Panc1 (cell line): ENCODE measurements at regions not wholly inside any gene's neighbourhood (a gene's known extent, or its start where the extent isn't known, plus 50 kb on each side); places are given as distances from the start of the nearest gene placed in this dataset.

ENCODE experiments used
- ATAC-seq: fragments of 200-7000 bp; cut with Tn5 transposase; 2 replicates; pipeline ENCODE4 v1.9.1; 2020; ENCODE audit warnings: mild to moderate bottlenecking, moderate library complexity
- BruUV-seq: library from RNA; stranded (reverse); fragments of 400-500 nt; replicated peaks from 2 replicates; lab custom pipeline; 2021; lab: Mats Ljungman, UMichigan
- CTCF ChIA-PET: fragments of 300-600 bp; sonication (Branson Sonifier 250); formaldehyde crosslinking; loops from one replicate; lab custom pipeline; 2022; ENCODE audit warnings: antibody characterized with exemption; lab: Charles Lee
- POLR2A ChIA-PET: fragments of 300-600 bp; sonication (Branson Sonifier 250); formaldehyde crosslinking; loops from one replicate; lab custom pipeline; 2022; ENCODE audit warnings: antibody characterized with exemption; lab: Charles Lee
- DNase-seq: peaks from one replicate; pipeline ENCODE4 v3.0.0-alpha.2; 2010; ENCODE audit warnings: low read depth, low spot score
- H3K27ac ChIP-seq: 2 replicates; pipeline ENCODE4 v1.5.1; 2011; ENCODE audit warnings: mild to moderate bottlenecking, low read length, inconsistent platforms
- H3K27me3 ChIP-seq: fragments of 200-500 bp; sonication (Bioruptor generic); 2 replicates; pipeline ENCODE4 v1.6.0; 2014; ENCODE audit warnings: low read length, inconsistent platforms; ENCODE audit not compliant: control insufficient read depth, insufficient read depth
- H3K36me3 ChIP-seq: fragments of 200-500 bp; sonication (Bioruptor generic); 2 replicates; pipeline ENCODE4 v1.5.1; 2014; ENCODE audit warnings: inconsistent platforms, mild to moderate bottlenecking, low read length, moderate library complexity; ENCODE audit not compliant: control insufficient read depth, insufficient read depth
- H3K4me1 ChIP-seq: 2 replicates; pipeline ENCODE4 v1.5.1; 2011; ENCODE audit warnings: inconsistent platforms, mild to moderate bottlenecking, low read length, moderate library complexity; ENCODE audit not compliant: control insufficient read depth, insufficient read depth
- H3K4me3 ChIP-seq, 2 experiments: 2 replicates each; pipeline ENCODE4 v1.5.1; 2011 to 2012; ENCODE audit warnings: low read depth in 2 of 2, low read length in 2 of 2, mild to moderate bottlenecking in 2 of 2, inconsistent platforms in 1 of 2, moderate library complexity in 1 of 2
- H3K9me3 ChIP-seq: fragments of 200-500 bp; sonication (Bioruptor generic); 2 replicates; pipeline ENCODE4 v1.5.1; 2014; ENCODE audit warnings: low read depth, mild to moderate bottlenecking, inconsistent platforms, low read length, moderate library complexity; ENCODE audit not compliant: control insufficient read depth, insufficient read depth
- POLR2AphosphoS5 ChIP-seq: IDR thresholded peaks from 2 replicates; pipeline ENCODE4 v1.6.1; 2012; ENCODE audit warnings: mild to moderate bottlenecking, low read depth, low read length, moderate library complexity
- REST ChIP-seq, 2 experiments: IDR thresholded peaks; 2 replicates each; pipeline ENCODE4 v1.6.1; 2011 to 2012; ENCODE audit warnings: low read depth in 2 of 2, control low read depth in 1 of 2, low read length in 1 of 2, mild to moderate bottlenecking in 1 of 2, moderate library complexity in 1 of 2; ENCODE audit not compliant: insufficient read depth in 1 of 2
- SIN3A ChIP-seq: IDR thresholded peaks from 2 replicates; pipeline ENCODE4 v1.6.1; 2012; ENCODE audit warnings: low read depth, mild to moderate bottlenecking, low read length, moderate library complexity, borderline replicate concordance; ENCODE audit not compliant: insufficient read depth
- TCF7L2 ChIP-seq: IDR thresholded peaks from 2 replicates; pipeline ENCODE4 v1.6.1; 2011; ENCODE audit warnings: mild to moderate bottlenecking, low read depth, low read length, inconsistent platforms
- in situ Hi-C: cut with HindIII; loops from 2 replicates; pipeline ENCODE4 v1.10.0; 2016; ENCODE audit warnings: low sequenced_read_pairs, low pct_unique_long_range_greater_than_20kb
- intact Hi-C: fragments of 100-400 bp; cut with micrococcal nuclease; formaldehyde crosslinking; loops from one replicate; pipeline ENCODE4 v1.10.0; 2022; ENCODE audit not compliant: unreplicated experiment
- TF ChIP-seq, protein P1 (sequence below): fragments of 450-650 bp; IDR thresholded peaks from 2 replicates; pipeline ENCODE4 v1.5.1; 2017; ENCODE audit warnings: mild to moderate bottlenecking

DNA sequence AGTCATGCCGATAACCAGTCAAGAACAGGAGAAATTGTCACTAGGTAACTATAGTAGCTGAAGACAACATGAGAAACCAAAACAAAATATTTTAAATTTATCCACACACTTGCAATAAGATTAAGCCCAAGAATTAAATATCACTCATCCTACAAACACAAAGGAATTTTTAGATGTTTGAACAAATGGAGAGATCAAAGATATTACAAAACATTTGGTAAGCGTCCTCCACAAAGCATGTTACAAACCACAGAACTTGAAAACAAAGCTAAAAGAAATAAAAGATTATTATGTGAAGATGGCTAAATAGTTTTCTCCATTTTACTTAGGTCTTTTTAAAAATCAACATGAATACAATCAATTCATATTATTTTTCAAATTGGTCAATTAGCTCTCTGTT lies 631.9 kb upstream of the INTU start:
- no peak for ATAC-seq
- POLR2A ChIA-PET, result no interaction called here
- CTCF ChIA-PET, result no interaction called here
- no TSS peak for BruUV-seq
- no peak for TF ChIP-seq REST (IDR thresholded peaks at IDR 0.05; ENCODE audit: insufficient read depth in 1 of 2, low read depth in 2 of 2, low read length in 1 of 2)
- TF ChIP-seq, protein P1, sequence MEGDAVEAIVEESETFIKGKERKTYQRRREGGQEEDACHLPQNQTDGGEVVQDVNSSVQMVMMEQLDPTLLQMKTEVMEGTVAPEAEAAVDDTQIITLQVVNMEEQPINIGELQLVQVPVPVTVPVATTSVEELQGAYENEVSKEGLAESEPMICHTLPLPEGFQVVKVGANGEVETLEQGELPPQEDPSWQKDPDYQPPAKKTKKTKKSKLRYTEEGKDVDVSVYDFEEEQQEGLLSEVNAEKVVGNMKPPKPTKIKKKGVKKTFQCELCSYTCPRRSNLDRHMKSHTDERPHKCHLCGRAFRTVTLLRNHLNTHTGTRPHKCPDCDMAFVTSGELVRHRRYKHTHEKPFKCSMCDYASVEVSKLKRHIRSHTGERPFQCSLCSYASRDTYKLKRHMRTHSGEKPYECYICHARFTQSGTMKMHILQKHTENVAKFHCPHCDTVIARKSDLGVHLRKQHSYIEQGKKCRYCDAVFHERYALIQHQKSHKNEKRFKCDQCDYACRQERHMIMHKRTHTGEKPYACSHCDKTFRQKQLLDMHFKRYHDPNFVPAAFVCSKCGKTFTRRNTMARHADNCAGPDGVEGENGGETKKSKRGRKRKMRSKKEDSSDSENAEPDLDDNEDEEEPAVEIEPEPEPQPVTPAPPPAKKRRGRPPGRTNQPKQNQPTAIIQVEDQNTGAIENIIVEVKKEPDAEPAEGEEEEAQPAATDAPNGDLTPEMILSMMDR, result no peak
- no peak for TF ChIP-seq TCF7L2
- TF ChIP-seq POLR2AphosphoS5, result no peak
- no peak for TF ChIP-seq SIN3A
- no peak for DNase-seq
- no peak overlapping the region for H3K27ac ChIP-seq
- H3K27me3 ChIP-seq, result no peaks in the 10 kb centered on the region
- H3K36me3 ChIP-seq, result no peaks in the 10 kb centered on the region
- in situ Hi-C loops (no loop called here), intact Hi-C loops (no loop called here)
- H3K4me1 ChIP-seq, result no peaks in the 10 kb centered on the region
- H3K4me3 ChIP-seq, result no peak overlapping the region
- H3K9me3 ChIP-seq, result no peaks in the 10 kb centered on the region

- no TSS peak for BruUV-seq
- no peaks in the 10 kb centered on the region for H3K27me3 ChIP-seq
- POLR2A ChIA-PET, result no interaction called here
- H3K36me3 ChIP-seq, result no peaks in the 10 kb centered on the region
- no peak overlapping the region for H3K27ac ChIP-seq
- H3K4me3 ChIP-seq, result no peak overlapping the region
- in situ Hi-C loops, result no loop called here
- intact Hi-C loops, result no loop called here
- H3K4me1 ChIP-seq, result no peaks in the 10 kb centered on the region
- no peak for TF ChIP-seq POLR2AphosphoS5
- TF ChIP-seq TCF7L2, result no peak
- TF ChIP-seq, protein P1, result no peak
- TF ChIP-seq SIN3A, result no peak
- TF ChIP-seq REST (IDR thresholded peaks at IDR 0.05; ENCODE audit: insufficient read depth in 1 of 2, low read depth in 2 of 2, low read length in 1 of 2), result no peak
- CTCF ChIA-PET, result no interaction called here
- no peak for DNase-seq
- H3K9me3 ChIP-seq, result no peaks in the 10 kb centered on the region
- ATAC-seq, result no peak
These were observed 630.8 kb upstream of the INTU start for GRCh38 chr4:127001933-127002332.
